ENCODE measurements at regions not wholly inside any gene's neighbourhood (a gene's known extent, or its start where the extent isn't known, plus 50 kb on each side); places are given as distances from the start of the nearest gene placed in this dataset.

GRCh38 chr14:86540636-86541247 is 1010.8 kb downstream of the FLRT2 start:
- H3K36me3 ChIP-seq (replicated peaks in 1 of 2; ENCODE audit: control insufficient read depth in 1 of 2, insufficient read depth in 2 of 2, low read length in 2 of 2): no peaks in the 10 kb centered on the region
- H4K20me1 ChIP-seq (ENCODE audit: insufficient read depth, low read length): no peaks in the 10 kb centered on the region
- no peak overlapping the region for H2AFZ ChIP-seq (ENCODE audit: low read length)
- no peaks in the 10 kb centered on the region for H3K27me3 ChIP-seq (ENCODE audit: control insufficient read depth in 1 of 2, insufficient read depth in 2 of 2, low read length in 2 of 2)
- WGBS (ENCODE audit: low lambda C conversion rate): 29% methylated on average over 6 of the region's 6 CpGs
- ChIA-PET CTCF (ENCODE audit: low intra/inter-chr PET ratio, low total read pairs) (no interaction called here), POLR2A (no interaction called here)
- in situ Hi-C loops (cut with HindIII; ENCODE audit: extremely low pct_ligation_motif_present, low pct_unique_long_range_greater_than_20kb) (no loop called here), intact Hi-C loops (cut with micrococcal nuclease; ENCODE audit: unreplicated experiment) (no loop called here)
- ATAC-seq (no peak), DNase-seq (ENCODE audit: low spot score) (no peak), FAIRE-seq (no peak)
- H3K9me3 ChIP-seq (ENCODE audit: low read length): no peaks in the 10 kb centered on the region
- H3K27ac ChIP-seq (ENCODE audit: extremely low read length, insufficient read depth, low read length): no peak overlapping the region
- H3K4me1 ChIP-seq (ENCODE audit: insufficient read depth, low read length): no peaks in the 10 kb centered on the region
- no peak overlapping the region for H3K9ac ChIP-seq (ENCODE audit: insufficient read depth, low read depth, low read length)
- TF ChIP-seq ZNF510 (CRISPR knock-in tag; IDR thresholded peaks at IDR 0.05; ENCODE audit: low read depth) (no peak), REPIN1 (CRISPR knock-in tag; IDR thresholded peaks at IDR 0.05; ENCODE audit: borderline replicate concordance, low read depth) (no peak), TIGD3 (CRISPR knock-in tag; IDR thresholded peaks at IDR 0.05; ENCODE audit: borderline replicate concordance) (no peak), MXD1 (CRISPR knock-in tag; IDR thresholded peaks at IDR 0.05) (no peak), RBM39 (IDR thresholded peaks at IDR 0.05; ENCODE audit: low read depth, low read length, poor library complexity, severe bottlenecking) (no peak), PAF1 (CRISPR knock-in tag; IDR thresholded peaks at IDR 0.05) (no peak), HNRNPLL (IDR thresholded peaks at IDR 0.05; ENCODE audit: low read depth, low read length, poor library complexity, severe bottlenecking) (no peak), HDAC1 (CRISPR knock-in tag; IDR thresholded peaks at IDR 0.05) (no peak), CBFB (CRISPR knock-in tag; IDR thresholded peaks at IDR 0.05) (no peak), MIER3 (CRISPR knock-in tag; IDR thresholded peaks at IDR 0.05; ENCODE audit: borderline replicate concordance) (no peak), GABPB1 (CRISPR knock-in tag; IDR thresholded peaks at IDR 0.05) (no peak), DNMT1 (CRISPR knock-in tag; IDR thresholded peaks at IDR 0.05) (no peak), SOX13 (IDR thresholded peaks at IDR 0.05) (no peak), SOX13 (CRISPR knock-in tag; conservative IDR thresholded peaks at IDR 0.05 in 1 of 2, IDR thresholded peaks at IDR 0.05 in 1 of 2) (no peak), RFX5 (IDR thresholded peaks at IDR 0.05; ENCODE audit: low read depth, low read length) (no peak), NFIB (CRISPR knock-in tag; IDR thresholded peaks at IDR 0.05; ENCODE audit: borderline replicate concordance) (no peak), ZNF609 (CRISPR knock-in tag; IDR thresholded peaks at IDR 0.05; ENCODE audit: borderline replicate concordance) (no peak), TAF15 (IDR thresholded peaks at IDR 0.05; ENCODE audit: low read depth, low read length, poor library complexity, severe bottlenecking) (no peak), TMF1 (CRISPR knock-in tag; IDR thresholded peaks at IDR 0.05; ENCODE audit: low read depth) (no peak), KDM5A (IDR thresholded peaks at IDR 0.05; ENCODE audit: borderline replicate concordance, low read length) (no peak)
- BruUV-seq (replicated peaks): no TSS peak
- H3K4me2 ChIP-seq (ENCODE audit: low read depth, low read length): no peak overlapping the region
- no peak overlapping the region for H3K4me3 ChIP-seq (replicated peaks in 1 of 3; ENCODE audit: insufficient read depth in 1 of 3, low read depth in 2 of 3, low read length in 3 of 3)
- no peaks in the 10 kb centered on the region for H3K79me2 ChIP-seq (ENCODE audit: insufficient read depth, low read length)
